T-cell (primary cell): ENCODE measurements at regions not wholly inside any gene's neighbourhood (a gene's known extent, or its start where the extent isn't known, plus 50 kb on each side); places are given as distances from the start of the nearest gene placed in this dataset.

Experiments used
- ATAC-seq, 4 experiments: fragments of 200-7000 bp in 3 of 4; fragments of 150-1000 bp in 1 of 4; cut with Tn5 transposase; replicated peaks in 1 of 4; 1 replicate in 3 of 4; 2 replicates in 1 of 4; pipeline ENCODE4 v1.10.0; 2021; ENCODE audit warnings: moderate library complexity in 3 of 4, mild to moderate bottlenecking in 2 of 4, moderate number of reproducible peaks in 1 of 4
- CTCF ChIA-PET, 2 donors: fragments of 300-600 bp; sonication (Branson Sonifier 250); formaldehyde crosslinking; loops; one replicate each; lab custom pipeline; 2022; ENCODE audit warnings: antibody characterized with exemption in 2 of 2; lab: Charles Lee
- POLR2A ChIA-PET, 2 donors: fragments of 300-600 bp; sonication (Branson Sonifier 250); formaldehyde crosslinking; loops; one replicate each; lab custom pipeline; 2022; ENCODE audit warnings: antibody characterized with exemption in 2 of 2; lab: Charles Lee
- DNase-seq, 35 experiments: peaks; one replicate each; pipeline versions ENCODE4 v3.0.0 to v3.0.0-alpha.2; 2013 to 2023
- H3K27ac ChIP-seq: one replicate; pipeline ENCODE4 v1.5.1; 2013; ENCODE audit warnings: low read length
- H3K27me3 ChIP-seq, 2 experiments: replicated peaks in 1 of 2; 1 replicate in 1 of 2; 2 replicates in 1 of 2; pipeline versions ENCODE4 v1.6.1 to v1.7.0; 2013; ENCODE audit warnings: low read length in 1 of 2, mixed read lengths in 1 of 2; ENCODE audit not compliant: control insufficient read depth in 2 of 2, insufficient read depth in 2 of 2; ENCODE audit errors: extremely low read depth in 1 of 2
- H3K36me3 ChIP-seq, 2 donors: 1 replicate in 1 of 2; 2 replicates in 1 of 2; pipeline versions ENCODE4 v1.6.1 to v1.7.0; 2013; ENCODE audit warnings: low read length in 1 of 2; ENCODE audit not compliant: control insufficient read depth in 2 of 2, insufficient read depth in 1 of 2; ENCODE audit errors: extremely low read depth in 1 of 2
- H3K4me1 ChIP-seq, 2 experiments: 1 replicate in 1 of 2; 2 replicates in 1 of 2; pipeline versions ENCODE4 v1.6.1 to v1.7.0; 2013; ENCODE audit warnings: low read length in 2 of 2, mixed read lengths in 1 of 2; ENCODE audit not compliant: insufficient read depth in 2 of 2, control insufficient read depth in 1 of 2; ENCODE audit errors: extremely low read depth in 1 of 2
- H3K4me3 ChIP-seq, 2 donors: 1 replicate in 1 of 2; 2 replicates in 1 of 2; pipeline versions ENCODE4 v1.5.1 to v1.7.0; 2013; ENCODE audit warnings: mild to moderate bottlenecking in 2 of 2, low read length in 1 of 2, moderate library complexity in 1 of 2; ENCODE audit not compliant: control insufficient read depth in 1 of 2; ENCODE audit errors: extremely low read depth in 1 of 2
- H3K9me3 ChIP-seq: 2 replicates; pipeline ENCODE4 v1.7.0; 2013
- H3K27ac Mint-ChIP-seq, 2 donors: one replicate each; pipeline ENCODE4 v1.8.0; 2020 to 2021; ENCODE audit warnings: mild to moderate bottlenecking in 2 of 2, mixed read lengths in 2 of 2
- H3K27me3 Mint-ChIP-seq, 2 donors: one replicate each; pipeline ENCODE4 v1.8.0; 2021 to 2022; ENCODE audit warnings: mixed read lengths in 2 of 2
- H3K36me3 Mint-ChIP-seq: one replicate; pipeline ENCODE4 v1.8.0; 2021; ENCODE audit warnings: mixed read lengths
- H3K4me1 Mint-ChIP-seq, 3 donors: one replicate each; pipeline ENCODE4 v1.8.0; 2020 to 2022; ENCODE audit warnings: mixed read lengths in 3 of 3, mild to moderate bottlenecking in 1 of 3
- H3K4me3 Mint-ChIP-seq, 3 donors: one replicate each; pipeline ENCODE4 v1.8.0; 2020 to 2022; ENCODE audit warnings: mild to moderate bottlenecking in 3 of 3, mixed read lengths in 3 of 3, moderate library complexity in 3 of 3
- H3K9me3 Mint-ChIP-seq, 3 donors: one replicate each; pipeline ENCODE4 v1.8.0; 2020 to 2022; ENCODE audit warnings: mixed read lengths in 3 of 3
- WGBS: methylation state at CpG from one replicate; pipeline ENCODE4 v1.1.5; 2013; ENCODE audit warnings: missing lambda C conversion rate; ENCODE audit not compliant: insufficient coverage; 5-methylcytosine and 5-hydroxymethylcytosine counted together

DNA sequence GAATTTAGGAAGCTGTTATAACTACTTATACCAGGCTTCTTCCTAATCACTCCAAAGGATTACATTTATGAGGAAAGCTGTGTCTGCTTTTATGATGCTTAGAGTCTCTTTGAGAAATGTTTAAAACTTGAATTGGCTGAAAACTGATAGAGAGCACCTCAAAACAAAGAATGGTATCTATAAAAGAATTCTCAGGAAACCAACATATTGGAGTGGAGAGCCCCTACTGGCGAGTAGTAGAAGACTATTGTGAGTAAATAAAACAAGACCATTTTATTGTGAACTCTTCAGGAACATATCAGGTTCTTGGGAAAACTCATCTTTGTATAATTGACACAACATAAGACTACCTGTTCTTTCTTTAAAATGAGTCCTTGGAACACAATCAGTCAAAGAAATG, 578.6 kb downstream of the RERGL start:
- Histone ChIP-seq H3K4me1 (no peaks in the 10 kb centered on the region), H3K27me3 (no peaks in the 10 kb centered on the region), H3K4me3 (no peak overlapping the region), H3K9me3 (no peaks in the 10 kb centered on the region), H3K27ac (no peak overlapping the region), H3K36me3 (no peaks in the 10 kb centered on the region)
- POLR2A ChIA-PET, result no interaction called here
- WGBS, result no CpG with 5 or more reads among the region's 1 CpG
- CTCF ChIA-PET, result interaction anchor here in 1 of 2 donors (0.6 to 1.0 kb wide), 2 partner anchors 10 to 21 kb away, joined by 3 to 4 read pairs; no protein-coding TSS in a partner anchor
- Mint-ChIP-seq H3K27ac (no peak overlapping the region), H3K27me3 (no peaks in the 10 kb centered on the region), H3K4me1 (no peaks in the 10 kb centered on the region), H3K4me3 (no peak overlapping the region), H3K9me3 (peaks cover 11 to 18% (median 13%) of the 10 kb centered on the region in 3 donors), H3K36me3 (no peaks in the 10 kb centered on the region)
- DNase-seq (no peak), ATAC-seq (no peak)

- no peaks in the 10 kb centered on the region for H3K36me3 ChIP-seq
- no peak overlapping the region for H3K27ac ChIP-seq
- Mint-ChIP-seq H3K4me1 (no peaks in the 10 kb centered on the region), H3K27ac (no peak overlapping the region), H3K27me3 (no peaks in the 10 kb centered on the region), H3K9me3 (peaks cover 4 to 15% (median 10%) of the 10 kb centered on the region in 3 donors), H3K4me3 (no peak overlapping the region), H3K36me3 (no peaks in the 10 kb centered on the region)
- H3K4me1 ChIP-seq, result no peaks in the 10 kb centered on the region
- ChIA-PET CTCF (interaction anchor here in 1 of 2 donors (0.6 kb wide), 1 partner anchor 25 kb away, joined by 4 read pairs; no protein-coding TSS in a partner anchor), POLR2A (no interaction called here)
- DNase-seq (no peak), ATAC-seq (no peak)
- no peaks in the 10 kb centered on the region for H3K9me3 ChIP-seq
- no peak overlapping the region for H3K4me3 ChIP-seq
- no peaks in the 10 kb centered on the region for H3K27me3 ChIP-seq
- WGBS, result 53% methylated on average over 3 of the region's 5 CpGs
These were observed 582.7 kb downstream of the RERGL start for GRCh38 chr12:17507336-17507735.

DNA sequence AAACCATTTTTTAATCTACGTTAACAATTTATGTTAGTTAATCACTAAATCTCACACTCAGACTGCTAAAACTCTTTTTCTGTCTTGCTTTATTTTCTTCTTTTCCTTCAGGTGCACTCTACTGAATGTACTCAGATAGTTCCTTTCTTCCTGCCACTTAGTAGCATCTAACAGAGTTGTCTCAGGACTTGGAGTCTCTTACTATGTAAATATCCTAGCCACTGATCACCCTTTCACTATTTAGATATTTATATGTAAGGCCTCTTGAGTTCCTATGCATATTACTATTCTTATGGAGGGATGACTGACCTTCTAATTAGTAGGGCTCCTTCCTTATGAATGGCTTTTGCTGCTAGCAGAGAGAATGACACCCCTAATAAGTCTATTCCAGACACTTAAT, 586.3 kb downstream of the RERGL start:
- H3K9me3 ChIP-seq, result no peaks in the 10 kb centered on the region
- Mint-ChIP-seq H3K27ac (no peak overlapping the region), H3K4me1 (no peaks in the 10 kb centered on the region), H3K36me3 (no peaks in the 10 kb centered on the region), H3K27me3 (no peaks in the 10 kb centered on the region), H3K4me3 (no peak overlapping the region), H3K9me3 (peaks cover 4 to 8% (median 7%) of the 10 kb centered on the region in 3 donors)
- no peak overlapping the region for H3K4me3 ChIP-seq
- no peaks in the 10 kb centered on the region for H3K27me3 ChIP-seq
- ChIA-PET POLR2A (no interaction called here), CTCF (no interaction called here)
- ATAC-seq (no peak), DNase-seq (no peak)
- 83% methylated on average over 1 of the region's 1 CpG for WGBS
- no peaks in the 10 kb centered on the region for H3K36me3 ChIP-seq
- H3K4me1 ChIP-seq, result no peaks in the 10 kb centered on the region
- no peak overlapping the region for H3K27ac ChIP-seq

GRCh38 chr12:17489452-17489851, 600.5 kb downstream of the RERGL start:
- H3K4me1 ChIP-seq, result no peaks in the 10 kb centered on the region
- Mint-ChIP-seq H3K36me3 (no peaks in the 10 kb centered on the region), H3K27me3 (no peaks in the 10 kb centered on the region), H3K4me3 (no peak overlapping the region), H3K27ac (no peak overlapping the region), H3K4me1 (no peaks in the 10 kb centered on the region), H3K9me3 (peaks cover 4 to 20% (median 7%) of the 10 kb centered on the region in 3 donors)
- POLR2A ChIA-PET, result no interaction called here
- no peaks in the 10 kb centered on the region for H3K27me3 ChIP-seq
- H3K9me3 ChIP-seq, result peaks cover 2% of the 10 kb centered on the region
- H3K36me3 ChIP-seq, result no peaks in the 10 kb centered on the region
- ATAC-seq, result no peak
- H3K27ac ChIP-seq, result no peak overlapping the region
- no peak overlapping the region for H3K4me3 ChIP-seq
- CTCF ChIA-PET, result no interaction called here
- 54% methylated on average over 3 of the region's 4 CpGs for WGBS
- no peak for DNase-seq

DNA sequence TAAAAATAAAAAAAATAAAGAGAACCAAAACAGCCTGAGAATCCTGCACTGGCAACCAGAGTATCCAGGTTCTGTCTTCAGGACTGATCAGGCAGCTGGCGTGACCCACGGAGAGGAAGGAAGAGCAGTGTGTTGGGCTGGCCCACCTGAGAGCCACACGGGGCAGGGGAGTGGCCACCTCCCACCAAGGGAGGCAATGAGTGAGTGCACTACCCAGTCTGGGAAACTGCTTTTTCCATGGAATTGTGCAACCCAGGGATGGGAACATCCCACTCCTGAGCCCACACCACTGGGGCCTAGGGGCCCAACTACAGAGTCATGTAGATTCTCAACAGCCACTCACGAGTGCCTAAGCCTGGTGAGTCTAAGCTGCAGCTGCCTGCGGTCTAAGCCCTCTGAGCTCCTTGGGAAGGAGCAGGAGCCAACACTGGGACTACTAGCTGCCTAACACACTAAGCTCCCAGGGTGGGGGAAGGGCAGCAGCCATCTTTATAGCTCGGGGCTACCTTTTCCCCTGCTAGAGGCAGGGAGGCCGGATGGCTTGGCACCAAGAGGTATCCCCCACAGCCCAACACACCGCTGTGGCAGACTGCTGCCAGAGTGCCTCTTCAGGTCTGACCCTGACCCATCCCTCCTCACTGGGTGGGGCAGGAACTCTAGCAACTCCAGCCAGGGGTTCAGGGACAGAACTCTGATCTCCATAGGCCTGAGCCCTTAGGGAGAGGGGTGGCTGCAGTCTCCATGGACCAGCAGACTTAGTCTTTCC, 610.9 kb downstream of the RERGL start:
- H3K9me3 ChIP-seq, result peaks cover 3% of the 10 kb centered on the region
- no peaks in the 10 kb centered on the region for H3K4me1 Mint-ChIP-seq
- no peak overlapping the region for H3K27ac ChIP-seq
- no peaks in the 10 kb centered on the region for H3K27me3 ChIP-seq
- ChIA-PET CTCF (no interaction called here), POLR2A (no interaction called here)
- peaks cover 16 to 35% (median 16%) of the 10 kb centered on the region in 3 donors for H3K9me3 Mint-ChIP-seq
- DNase-seq (no peak), ATAC-seq (no peak)
- no peaks in the 10 kb centered on the region for H3K36me3 ChIP-seq
- no peaks in the 10 kb centered on the region for H3K4me1 ChIP-seq
- no peaks in the 10 kb centered on the region for H3K36me3 Mint-ChIP-seq
- H3K27ac Mint-ChIP-seq, result no peak overlapping the region
- no peak overlapping the region for H3K4me3 ChIP-seq
- no peak overlapping the region for H3K4me3 Mint-ChIP-seq
- H3K27me3 Mint-ChIP-seq, result no peaks in the 10 kb centered on the region
- 88% methylated on average over 5 of the region's 8 CpGs for WGBS

DNA sequence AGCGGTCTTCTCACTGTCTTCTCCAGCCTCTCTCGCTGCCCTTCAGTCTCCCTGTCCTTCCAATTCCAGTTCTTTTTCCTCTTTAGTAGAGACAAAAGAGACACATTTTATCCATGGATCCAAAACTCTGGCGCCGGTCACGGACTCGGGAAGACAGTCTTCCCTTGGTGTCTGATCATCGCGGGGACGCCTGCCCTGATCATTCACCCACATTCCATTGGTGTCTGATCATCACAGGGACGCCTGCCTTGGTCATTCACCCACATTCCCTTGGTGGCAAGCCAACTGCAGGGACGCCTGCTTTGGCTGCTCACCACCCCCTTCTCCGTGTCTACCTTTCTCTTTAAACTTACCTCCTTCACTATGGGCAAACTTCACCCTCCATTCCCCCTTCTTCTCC, 619.5 kb downstream of the RERGL start:
- no peak overlapping the region for H3K27ac Mint-ChIP-seq
- ChIA-PET CTCF (no interaction called here), POLR2A (no interaction called here)
- H3K27me3 Mint-ChIP-seq, result no peaks in the 10 kb centered on the region
- ATAC-seq, result no peak
- peaks cover 7 to 21% (median 18%) of the 10 kb centered on the region in 3 donors for H3K9me3 Mint-ChIP-seq
- no peaks in the 10 kb centered on the region for H3K36me3 Mint-ChIP-seq
- no peaks in the 10 kb centered on the region for H3K4me1 Mint-ChIP-seq
- no peaks in the 10 kb centered on the region for H3K36me3 ChIP-seq
- no peak overlapping the region for H3K4me3 Mint-ChIP-seq
- H3K27ac ChIP-seq, result no peak overlapping the region
- DNase-seq, result no peak
- H3K27me3 ChIP-seq, result no peaks in the 10 kb centered on the region
- H3K9me3 ChIP-seq, result no peaks in the 10 kb centered on the region
- WGBS, result 91% methylated on average over 12 of the region's 12 CpGs
- H3K4me3 ChIP-seq, result no peak overlapping the region
- no peaks in the 10 kb centered on the region for H3K4me1 ChIP-seq
